ENCODE measurements at regions not wholly inside any gene's neighbourhood (a gene's known extent, or its start where the extent isn't known, plus 50 kb on each side); places are given as distances from the start of the nearest gene placed in this dataset.

DNA sequence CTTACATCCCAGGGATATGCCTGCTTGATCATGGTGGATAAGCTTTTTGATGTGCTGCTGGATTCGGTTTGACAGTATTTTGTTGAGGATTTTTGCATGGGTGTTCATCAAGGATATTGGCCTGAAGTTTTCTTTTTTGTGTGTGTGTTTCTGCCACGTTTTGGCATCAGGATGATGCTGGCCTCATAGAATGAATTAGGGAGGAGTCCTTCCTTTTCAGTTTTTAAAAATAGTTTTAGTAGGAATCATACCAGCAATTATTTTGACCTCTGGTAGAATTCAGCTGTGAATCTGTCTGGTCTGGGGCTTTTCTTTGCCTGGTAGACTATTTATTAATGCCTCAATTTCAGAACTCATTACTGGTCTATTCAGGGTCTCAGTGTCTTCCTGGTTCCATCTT, 362.4 kb downstream of the JRKL start:
- Mint-ChIP-seq H3K27ac (no peak overlapping the region), H3K9me3 (no peaks in the 10 kb centered on the region), H3K4me1 (no peaks in the 10 kb centered on the region), H3K36me3 (ENCODE audit: insufficient read depth in 1 of 3, low read depth in 3 of 3) (no peaks in the 10 kb centered on the region), H3K4me3 (no peak overlapping the region; a peak in 1 of 5 replicates), H3K27me3 (ENCODE audit: low read depth) (peaks cover 2% of the 10 kb centered on the region; the same call in 1 of the 2 replicates)
- WGBS (ENCODE audit: extremely low coverage, insufficient read length, low lambda C conversion rate) = no CpG with 5 or more reads among the region's 2 CpGs
- Histone ChIP-seq H3K79me1 (ENCODE audit: insufficient read depth, low read depth, low read length, poor library complexity, severe bottlenecking) (no peaks in the 10 kb centered on the region), H3K9ac (ENCODE audit: extremely low read depth, insufficient read length, low read length) (no peak overlapping the region), H3K23ac (ENCODE audit: insufficient read length, low read depth, low read length) (no peak overlapping the region), H3K4me1 (ENCODE audit: insufficient read depth, low read length) (no peaks in the 10 kb centered on the region), H3K18ac (ENCODE audit: insufficient read length, low read depth, low read length) (no peak overlapping the region), H2BK20ac (ENCODE audit: low read depth, low read length, poor library complexity, severe bottlenecking) (no peak overlapping the region), H3K23me2 (ENCODE audit: insufficient read length, low read depth, low read length, poor library complexity, severe bottlenecking) (no peaks in the 10 kb centered on the region), H2AK5ac (ENCODE audit: insufficient read length, low read length) (no peak overlapping the region), H3K14ac (ENCODE audit: insufficient read depth, low read length) (no peak overlapping the region), H3K56ac (ENCODE audit: insufficient read length, low read depth, low read length) (no peak overlapping the region), H2BK120ac (ENCODE audit: low read depth, low read length, poor library complexity, severe bottlenecking) (no peak overlapping the region), H2BK12ac (ENCODE audit: insufficient read length, low read depth, low read length) (no peak overlapping the region), H2BK5ac (ENCODE audit: insufficient read length, low read length) (no peak overlapping the region), H3K79me2 (ENCODE audit: insufficient read depth, low read length) (no peaks in the 10 kb centered on the region), H4K20me1 (ENCODE audit: control insufficient read depth, insufficient read depth, insufficient read length) (no peaks in the 10 kb centered on the region), H3K4me2 (ENCODE audit: insufficient read depth, insufficient read length, low read length) (no peak overlapping the region), H3K27ac (ENCODE audit: insufficient read length, low read depth, low read length) (no peak overlapping the region), H3K27me3 (ENCODE audit: insufficient read depth, low read length) (no peaks in the 10 kb centered on the region), H4K91ac (ENCODE audit: insufficient read length, low read depth, low read length) (no peak overlapping the region), H3K9me3 (ENCODE audit: control insufficient read depth, low read depth, low read length) (no peaks in the 10 kb centered on the region), H4K5ac (ENCODE audit: insufficient read length, low read depth, low read length) (no peak overlapping the region), H4K8ac (replicated peaks; ENCODE audit: insufficient read length, low read depth, low read length) (no peak overlapping the region), H3T11ph (ENCODE audit: low read length) (no peak overlapping the region), H2AFZ (ENCODE audit: low read length) (no peak overlapping the region), H3K4ac (ENCODE audit: low read depth, low read length) (no peak overlapping the region), H2BK15ac (ENCODE audit: low read depth, low read length) (no peak overlapping the region)
- DNase-seq = no peak
- TF ChIP-seq, protein P1, sequence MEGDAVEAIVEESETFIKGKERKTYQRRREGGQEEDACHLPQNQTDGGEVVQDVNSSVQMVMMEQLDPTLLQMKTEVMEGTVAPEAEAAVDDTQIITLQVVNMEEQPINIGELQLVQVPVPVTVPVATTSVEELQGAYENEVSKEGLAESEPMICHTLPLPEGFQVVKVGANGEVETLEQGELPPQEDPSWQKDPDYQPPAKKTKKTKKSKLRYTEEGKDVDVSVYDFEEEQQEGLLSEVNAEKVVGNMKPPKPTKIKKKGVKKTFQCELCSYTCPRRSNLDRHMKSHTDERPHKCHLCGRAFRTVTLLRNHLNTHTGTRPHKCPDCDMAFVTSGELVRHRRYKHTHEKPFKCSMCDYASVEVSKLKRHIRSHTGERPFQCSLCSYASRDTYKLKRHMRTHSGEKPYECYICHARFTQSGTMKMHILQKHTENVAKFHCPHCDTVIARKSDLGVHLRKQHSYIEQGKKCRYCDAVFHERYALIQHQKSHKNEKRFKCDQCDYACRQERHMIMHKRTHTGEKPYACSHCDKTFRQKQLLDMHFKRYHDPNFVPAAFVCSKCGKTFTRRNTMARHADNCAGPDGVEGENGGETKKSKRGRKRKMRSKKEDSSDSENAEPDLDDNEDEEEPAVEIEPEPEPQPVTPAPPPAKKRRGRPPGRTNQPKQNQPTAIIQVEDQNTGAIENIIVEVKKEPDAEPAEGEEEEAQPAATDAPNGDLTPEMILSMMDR (conservative IDR thresholded peaks at IDR 0.05) = no peak
